SJSA1 (cell line): ENCODE measurements at regions not wholly inside any gene's neighbourhood (a gene's known extent, or its start where the extent isn't known, plus 50 kb on each side); places are given as distances from the start of the nearest gene placed in this dataset.
"Not testable (repeated sequence)": the region's sequence is repeated elsewhere in the genome, so short reads cannot be mapped to it uniquely, and the experiment has no call there.

ENCODE experiments used
- DNase-seq, 2 experiments: peaks; one replicate each; pipeline ENCODE4 v3.0.0-alpha.2; 2015 to 2020; ENCODE audit warnings: low spot score in 2 of 2, low read depth in 1 of 2
- H3K27ac ChIP-seq: fragments of 250-450 bp; sonication (Bioruptor Pico); 2 replicates; pipeline ENCODE4 v1.5.1; 2020; ENCODE audit warnings: mild to moderate bottlenecking, moderate library complexity
- H3K27me3 ChIP-seq: fragments of 250-450 bp; sonication (Bioruptor Pico); replicated peaks from 2 replicates; pipeline ENCODE4 v1.5.1; 2020; ENCODE audit warnings: mild to moderate bottlenecking, moderate library complexity
- H3K36me3 ChIP-seq: fragments of 250-450 bp; sonication (Bioruptor Pico); 2 replicates; pipeline ENCODE4 v1.5.1; 2020; ENCODE audit warnings: mild to moderate bottlenecking
- H3K4me1 ChIP-seq: fragments of 250-450 bp; sonication (Bioruptor Pico); replicated peaks from 2 replicates; pipeline ENCODE4 v1.6.1; 2021; ENCODE audit warnings: mild to moderate bottlenecking
- H3K4me3 ChIP-seq: fragments of 250-450 bp; sonication (Bioruptor Pico); 2 replicates; pipeline ENCODE4 v1.5.1; 2020; ENCODE audit warnings: mild to moderate bottlenecking
- H3K9me3 ChIP-seq: fragments of 250-450 bp; sonication (Bioruptor Pico); replicated peaks from 2 replicates; pipeline ENCODE4 v1.5.1; 2020; ENCODE audit warnings: mild to moderate bottlenecking

DNA sequence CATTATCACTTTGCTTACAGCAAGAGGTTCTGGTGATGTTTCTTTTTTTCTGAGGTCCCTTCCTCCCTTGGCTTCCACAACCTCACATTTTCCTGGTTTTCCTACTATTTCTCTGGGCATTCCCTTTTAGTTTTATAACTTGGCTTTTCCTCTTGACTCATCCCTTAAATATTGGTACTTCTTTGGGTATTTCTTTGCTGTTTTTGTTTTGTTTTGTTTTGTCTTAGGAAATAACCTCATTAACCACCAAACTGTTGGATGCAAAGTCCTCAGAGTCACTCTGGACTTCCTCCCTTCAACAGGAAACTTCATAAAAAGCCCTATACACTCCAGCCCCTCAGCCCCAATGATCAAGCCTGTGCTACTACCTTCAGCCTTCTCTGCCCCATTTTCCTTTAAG is 211.1 kb downstream of the DUSP10 start:
- H3K4me3 ChIP-seq, result no peak overlapping the region
- no peak for DNase-seq
- no peak overlapping the region for H3K27ac ChIP-seq
- H3K36me3 ChIP-seq, result no peaks in the 10 kb centered on the region
- H3K4me1 ChIP-seq, result no peaks in the 10 kb centered on the region; the same call in 1 of the 2 replicates
- H3K27me3 ChIP-seq, result no peaks in the 10 kb centered on the region
- H3K9me3 ChIP-seq, result no peaks in the 10 kb centered on the region; the same call in 1 of the 2 replicates

DNA sequence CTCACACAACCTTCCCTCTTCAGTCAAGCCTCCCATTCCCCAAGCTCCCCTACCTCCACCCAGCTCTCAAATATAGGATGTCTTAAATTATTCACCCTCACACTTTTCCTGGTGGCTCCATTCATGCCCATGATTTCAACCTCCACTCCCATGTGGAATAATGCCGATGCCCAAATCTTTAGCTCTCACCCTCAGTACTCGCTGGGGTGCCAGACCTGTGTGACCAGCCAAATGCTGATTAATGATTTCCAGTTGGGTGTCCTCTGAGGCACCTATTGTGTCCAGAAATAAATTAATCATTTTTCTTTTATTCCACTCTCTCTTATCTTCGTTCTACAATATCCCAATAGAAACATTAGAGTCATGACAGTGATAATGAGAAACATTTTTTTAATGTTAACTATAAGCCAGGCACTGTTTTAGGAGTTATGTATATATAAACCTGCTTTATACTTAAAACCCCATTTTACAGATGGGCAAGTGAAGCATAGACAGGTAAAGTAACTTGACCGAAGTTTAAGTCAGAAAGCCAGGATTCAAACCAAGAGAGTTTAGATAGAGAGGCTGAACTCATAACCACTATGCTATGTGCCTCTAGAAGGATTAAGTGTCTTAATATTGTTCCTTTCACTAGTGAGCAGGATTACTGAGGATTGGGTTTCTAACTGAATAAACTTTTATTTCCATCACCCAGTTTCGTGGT is 209.7 kb downstream of the DUSP10 start:
- Histone ChIP-seq H3K36me3 (no peaks in the 10 kb centered on the region), H3K27ac (no peak overlapping the region), H3K4me1 (no peaks in the 10 kb centered on the region; the same call in 1 of the 2 replicates), H3K27me3 (no peaks in the 10 kb centered on the region), H3K4me3 (no peak overlapping the region), H3K9me3 (no peaks in the 10 kb centered on the region; the same call in 1 of the 2 replicates)
- DNase-seq, result no peak

- Histone ChIP-seq H3K27me3 (no peaks in the 10 kb centered on the region), H3K4me3 (no peak overlapping the region), H3K9me3 (no peaks in the 10 kb centered on the region), H3K36me3 (no peaks in the 10 kb centered on the region), H3K4me1 (no peaks in the 10 kb centered on the region), H3K27ac (no peak overlapping the region)
- no peak for DNase-seq
Measured at GRCh38 chr1:221541296-221541695, 200.6 kb downstream of the DUSP10 start.

DNA sequence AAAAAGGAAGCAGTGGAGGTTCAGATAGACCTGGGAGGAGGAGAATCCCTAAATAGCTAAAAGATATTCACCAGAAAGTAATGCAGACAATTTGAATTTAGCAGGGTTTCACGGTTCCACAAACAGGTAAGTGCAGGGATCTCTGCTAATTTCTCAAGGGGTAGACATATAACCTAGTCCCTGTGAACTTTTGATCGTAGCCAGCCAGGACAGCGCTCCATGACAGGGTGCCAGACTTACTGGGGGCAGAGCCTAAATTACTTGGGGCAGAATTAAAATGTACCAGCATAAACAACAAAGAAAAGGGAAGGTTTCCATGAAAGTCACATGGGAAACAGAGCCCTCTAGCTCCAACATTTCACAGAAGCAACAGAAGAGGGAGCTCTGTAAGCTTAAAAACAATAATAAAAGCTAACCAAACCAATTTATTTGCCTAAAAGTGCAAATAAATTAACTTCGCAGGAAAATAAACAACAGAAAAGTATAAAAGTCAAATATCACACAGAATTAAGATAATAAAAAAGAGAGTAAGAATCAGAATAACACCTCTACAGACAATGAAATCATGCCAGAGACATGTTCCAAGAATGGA is 198.3 kb downstream of the DUSP10 start:
- no peaks in the 10 kb centered on the region for H3K36me3 ChIP-seq
- no peaks in the 10 kb centered on the region for H3K4me1 ChIP-seq
- H3K4me3 ChIP-seq, result no peak overlapping the region
- H3K9me3 ChIP-seq, result no peaks in the 10 kb centered on the region
- no peaks in the 10 kb centered on the region for H3K27me3 ChIP-seq
- H3K27ac ChIP-seq, result no peak overlapping the region
- peak in 1 of 2 experiments; percentile 19 for DNase-seq

- no peak overlapping the region for H3K4me3 ChIP-seq
- H3K9me3 ChIP-seq, result no peaks in the 10 kb centered on the region
- DNase-seq, result no peak
Measured at GRCh38 chr1:221548942-221549341, 192.9 kb downstream of the DUSP10 start.

DNA sequence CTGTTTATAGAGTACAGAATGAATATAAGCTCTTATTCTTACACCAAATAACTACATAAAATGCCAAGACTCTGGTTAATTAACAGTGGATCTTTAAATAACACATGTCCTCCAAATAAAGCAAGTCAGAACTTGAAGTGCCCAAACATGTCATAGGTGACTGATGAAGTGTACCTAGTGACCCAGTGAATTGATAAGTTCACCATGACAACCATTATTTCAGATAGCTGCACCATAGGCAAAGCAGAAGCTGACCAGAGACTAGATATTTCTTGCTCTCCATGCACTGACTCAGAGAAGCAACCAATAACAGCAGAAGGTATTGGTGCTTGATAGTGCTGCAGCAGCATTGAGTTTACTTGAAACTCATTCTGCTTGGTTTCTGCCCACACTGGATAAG is 192.1 kb downstream of the DUSP10 start:
- H3K27me3 ChIP-seq, result no peaks in the 10 kb centered on the region
- H3K4me3 ChIP-seq, result no peak overlapping the region

More at GRCh38 chr1:221548942-221549341, 192.9 kb downstream of the DUSP10 start:
- Histone ChIP-seq H3K36me3 (no peaks in the 10 kb centered on the region), H3K27ac (no peak overlapping the region), H3K4me1 (no peaks in the 10 kb centered on the region), H3K27me3 (no peaks in the 10 kb centered on the region)

GRCh38 chr1:221552792-221553191 is 189.1 kb downstream of the DUSP10 start:
- not testable (repeated sequence) for DNase-seq, H3K4me1 ChIP-seq, H3K27me3 ChIP-seq, H3K4me3 ChIP-seq, H3K36me3 ChIP-seq, H3K27ac ChIP-seq, H3K9me3 ChIP-seq

More for the DNA sequence above, 192.1 kb downstream of the DUSP10 start:
- H3K27ac ChIP-seq, result no peak overlapping the region
- no peaks in the 10 kb centered on the region for H3K9me3 ChIP-seq
- H3K4me1 ChIP-seq, result no peaks in the 10 kb centered on the region
- DNase-seq, result no peak
- H3K36me3 ChIP-seq, result no peaks in the 10 kb centered on the region

GRCh38 chr1:221555689-221556433 is 186.0 kb downstream of the DUSP10 start:
- Histone ChIP-seq H3K4me3 (no peak overlapping the region), H3K4me1 (no peaks in the 10 kb centered on the region), H3K27ac (no peak overlapping the region), H3K9me3 (no peaks in the 10 kb centered on the region), H3K27me3 (no peaks in the 10 kb centered on the region), H3K36me3 (no peaks in the 10 kb centered on the region)
- DNase-seq, result no peak

DNA sequence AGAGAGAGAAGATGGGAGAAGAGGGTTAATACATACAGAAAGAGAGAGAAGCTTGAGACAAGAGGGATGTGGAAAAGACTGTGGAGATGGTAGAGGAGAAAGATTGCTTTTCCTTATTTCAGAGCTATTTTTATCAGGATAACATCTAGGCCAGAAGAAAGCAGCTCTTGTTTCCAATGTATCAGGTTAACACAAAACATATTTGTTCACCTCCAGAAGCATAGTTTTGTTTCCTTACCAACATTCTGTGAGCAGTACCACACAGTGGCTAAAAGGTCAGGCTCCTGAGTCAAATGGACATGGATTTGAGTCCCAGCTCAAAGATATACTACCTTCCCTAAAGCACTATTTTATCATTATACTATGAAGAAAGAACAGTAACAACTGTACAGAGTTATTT is 185.5 kb downstream of the DUSP10 start:
- no peak overlapping the region for H3K27ac ChIP-seq
- no peaks in the 10 kb centered on the region for H3K4me1 ChIP-seq
- no peaks in the 10 kb centered on the region for H3K27me3 ChIP-seq
- no peaks in the 10 kb centered on the region for H3K36me3 ChIP-seq
- H3K9me3 ChIP-seq, result no peaks in the 10 kb centered on the region
- H3K4me3 ChIP-seq, result no peak overlapping the region
- DNase-seq, result no peak

DNA sequence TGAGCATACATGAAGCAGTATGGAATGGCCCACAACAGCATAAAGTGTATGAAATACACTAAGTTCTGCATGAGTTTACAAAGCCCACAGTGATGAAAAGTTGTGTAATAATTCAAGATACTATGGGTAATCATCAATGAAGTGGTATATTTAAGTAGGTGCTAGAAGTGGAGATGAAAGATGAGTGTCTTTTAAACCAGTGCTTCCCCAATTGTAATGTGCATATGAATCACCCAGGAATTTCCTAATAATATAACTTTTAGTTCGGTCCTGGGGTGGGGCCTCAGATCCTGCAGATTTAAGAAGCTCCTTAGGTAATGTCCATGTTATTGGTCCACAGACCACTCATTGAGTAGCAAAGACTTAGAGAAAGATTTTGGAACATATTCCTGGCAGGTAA is 184.9 kb downstream of the DUSP10 start:
- H3K4me3 ChIP-seq, result no peak overlapping the region
- DNase-seq, result no peak
- H3K27ac ChIP-seq, result no peak overlapping the region
- H3K9me3 ChIP-seq, result no peaks in the 10 kb centered on the region
- no peaks in the 10 kb centered on the region for H3K36me3 ChIP-seq
- H3K4me1 ChIP-seq, result no peaks in the 10 kb centered on the region
- no peaks in the 10 kb centered on the region for H3K27me3 ChIP-seq

GRCh38 chr1:221558396-221558795 is 183.5 kb downstream of the DUSP10 start:
- H3K4me1 ChIP-seq, result no peaks in the 10 kb centered on the region
- no peaks in the 10 kb centered on the region for H3K36me3 ChIP-seq
- H3K9me3 ChIP-seq, result no peaks in the 10 kb centered on the region
- no peak for DNase-seq
- H3K4me3 ChIP-seq, result no peak overlapping the region
- no peak overlapping the region for H3K27ac ChIP-seq
- no peaks in the 10 kb centered on the region for H3K27me3 ChIP-seq

- H3K4me3 ChIP-seq, result no peak overlapping the region
- no peaks in the 10 kb centered on the region for H3K27me3 ChIP-seq
- no peaks in the 10 kb centered on the region for H3K4me1 ChIP-seq
- H3K27ac ChIP-seq, result no peak overlapping the region
- no peaks in the 10 kb centered on the region for H3K9me3 ChIP-seq
- H3K36me3 ChIP-seq, result no peaks in the 10 kb centered on the region
- DNase-seq, result no peak
Measured at GRCh38 chr1:221559911-221560310, 182.0 kb downstream of the DUSP10 start.

GRCh38 chr1:221562542-221563475 is 179.1 kb downstream of the DUSP10 start:
- Histone ChIP-seq H3K9me3 (no peaks in the 10 kb centered on the region), H3K27ac (no peak overlapping the region), H3K4me3 (no peak overlapping the region), H3K36me3 (no peaks in the 10 kb centered on the region), H3K4me1 (no peaks in the 10 kb centered on the region), H3K27me3 (no peaks in the 10 kb centered on the region)
- DNase-seq, result no peak
